Colonic mucosa (tissue), 4 donors: ENCODE measurements at regions not wholly inside any gene's neighbourhood (a gene's known extent, or its start where the extent isn't known, plus 50 kb on each side); places are given as distances from the start of the nearest gene placed in this dataset.
A peak's percentile ranks its signal among the peaks of the same experiment; 100 is the strongest.

Experiments used
- DNase-seq: peaks from one replicate; pipeline ENCODE4 v3.0.0-alpha.2; 2020
- H3K27ac ChIP-seq: fragments of 200-600 bp; one replicate; pipeline ENCODE4 v1.8.0; 2021
- H3K27me3 ChIP-seq: fragments of 200-600 bp; one replicate; pipeline ENCODE4 v1.8.0; 2021
- H3K36me3 ChIP-seq: fragments of 200-600 bp; one replicate; pipeline ENCODE4 v1.8.0; 2021
- H3K4me1 ChIP-seq: fragments of 200-600 bp; one replicate; pipeline ENCODE4 v1.8.0; 2021; ENCODE audit warnings: mild to moderate bottlenecking
- H3K4me3 ChIP-seq: fragments of 200-600 bp; one replicate; pipeline ENCODE4 v1.8.0; 2021
- H3K9ac ChIP-seq, 2 donors: one replicate each; pipeline ENCODE4 v1.7.0; 2013; ENCODE audit warnings: control low read depth in 2 of 2, low read depth in 2 of 2, low read length in 2 of 2
- H3K9me3 ChIP-seq: fragments of 200-600 bp; one replicate; pipeline ENCODE4 v1.8.0; 2021
- intact Hi-C: fragments of 100-400 bp; cut with DNase I; formaldehyde crosslinking; loops from one replicate; pipeline ENCODE4 v1.14.1; 2022
- TF ChIP-seq, protein P1 (sequence below): fragments of 200-600 bp; IDR thresholded peaks from one replicate; pipeline ENCODE4 v1.8.0; 2022; ENCODE audit warnings: antibody characterized with exemption, mild to moderate bottlenecking
- donor health status: healthy.
- donor health status: DM: no; HTN: no; CAD: no.
- donor health status: DM: no; HTN: no; CAD: no.

DNA sequence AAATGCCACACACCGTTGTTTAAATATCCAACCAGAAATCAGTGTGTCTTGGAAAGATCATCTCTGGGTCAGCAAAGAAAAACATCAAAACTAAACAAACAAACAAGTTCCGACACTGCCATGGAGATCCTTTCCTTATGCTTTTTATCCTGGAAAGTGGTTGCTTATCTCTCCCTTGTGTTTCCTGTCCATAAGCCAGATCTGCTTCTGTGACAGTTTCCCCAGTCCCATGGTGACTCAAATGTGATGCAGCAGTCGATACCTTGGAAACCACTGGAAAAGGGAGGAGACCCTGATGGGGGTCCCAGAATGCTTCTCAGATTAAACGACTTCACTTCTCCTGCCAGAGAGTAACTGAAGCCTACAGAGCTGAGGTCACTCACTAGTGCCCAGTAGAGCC is 94.7 kb downstream of the DMRTA2 start:
- peaks cover 4% of the 10 kb centered on the region for H3K27me3 ChIP-seq

DNA sequence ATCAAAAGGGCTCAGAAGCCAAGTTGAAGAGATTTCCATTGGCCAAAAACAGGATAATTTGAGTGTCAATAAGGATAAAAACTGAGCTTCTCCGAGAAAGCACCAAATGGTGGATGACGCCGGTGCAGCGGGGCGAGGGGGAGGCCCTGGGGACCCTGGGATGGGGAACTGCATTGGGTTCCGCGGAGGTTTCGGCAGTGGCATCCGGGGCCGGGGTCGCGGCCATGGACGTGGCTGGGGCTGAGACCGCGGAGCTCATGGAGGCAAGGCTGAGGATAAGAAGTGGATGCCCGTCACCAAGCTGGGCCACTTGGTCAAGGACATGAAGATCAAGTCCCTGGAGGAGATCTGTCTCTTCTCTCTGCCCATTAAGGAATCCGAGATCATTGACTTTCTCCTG is 97.2 kb downstream of the DMRTA2 start:
- no peak overlapping the region for H3K9ac ChIP-seq
- no peak overlapping the region for H3K4me3 ChIP-seq
- TF ChIP-seq, protein P1, sequence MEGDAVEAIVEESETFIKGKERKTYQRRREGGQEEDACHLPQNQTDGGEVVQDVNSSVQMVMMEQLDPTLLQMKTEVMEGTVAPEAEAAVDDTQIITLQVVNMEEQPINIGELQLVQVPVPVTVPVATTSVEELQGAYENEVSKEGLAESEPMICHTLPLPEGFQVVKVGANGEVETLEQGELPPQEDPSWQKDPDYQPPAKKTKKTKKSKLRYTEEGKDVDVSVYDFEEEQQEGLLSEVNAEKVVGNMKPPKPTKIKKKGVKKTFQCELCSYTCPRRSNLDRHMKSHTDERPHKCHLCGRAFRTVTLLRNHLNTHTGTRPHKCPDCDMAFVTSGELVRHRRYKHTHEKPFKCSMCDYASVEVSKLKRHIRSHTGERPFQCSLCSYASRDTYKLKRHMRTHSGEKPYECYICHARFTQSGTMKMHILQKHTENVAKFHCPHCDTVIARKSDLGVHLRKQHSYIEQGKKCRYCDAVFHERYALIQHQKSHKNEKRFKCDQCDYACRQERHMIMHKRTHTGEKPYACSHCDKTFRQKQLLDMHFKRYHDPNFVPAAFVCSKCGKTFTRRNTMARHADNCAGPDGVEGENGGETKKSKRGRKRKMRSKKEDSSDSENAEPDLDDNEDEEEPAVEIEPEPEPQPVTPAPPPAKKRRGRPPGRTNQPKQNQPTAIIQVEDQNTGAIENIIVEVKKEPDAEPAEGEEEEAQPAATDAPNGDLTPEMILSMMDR, result no peak
- H3K4me1 ChIP-seq, result peaks cover 4% of the 10 kb centered on the region
- no peaks in the 10 kb centered on the region for H3K27me3 ChIP-seq
- no peak for DNase-seq
- no peaks in the 10 kb centered on the region for H3K9me3 ChIP-seq
- H3K27ac ChIP-seq, result no peak overlapping the region
- intact Hi-C loops, result no loop called here
- H3K36me3 ChIP-seq, result no peaks in the 10 kb centered on the region

More for the DNA sequence above, 94.7 kb downstream of the DMRTA2 start:
- intact Hi-C loops, result no loop called here
- TF ChIP-seq, protein P1, result no peak
- no peaks in the 10 kb centered on the region for H3K9me3 ChIP-seq
- peaks cover 5% of the 10 kb centered on the region for H3K4me1 ChIP-seq
- H3K4me3 ChIP-seq, result no peak overlapping the region
- H3K27ac ChIP-seq, result no peak overlapping the region
- no peak overlapping the region for H3K9ac ChIP-seq
- no peak for DNase-seq
- H3K36me3 ChIP-seq, result no peaks in the 10 kb centered on the region

DNA sequence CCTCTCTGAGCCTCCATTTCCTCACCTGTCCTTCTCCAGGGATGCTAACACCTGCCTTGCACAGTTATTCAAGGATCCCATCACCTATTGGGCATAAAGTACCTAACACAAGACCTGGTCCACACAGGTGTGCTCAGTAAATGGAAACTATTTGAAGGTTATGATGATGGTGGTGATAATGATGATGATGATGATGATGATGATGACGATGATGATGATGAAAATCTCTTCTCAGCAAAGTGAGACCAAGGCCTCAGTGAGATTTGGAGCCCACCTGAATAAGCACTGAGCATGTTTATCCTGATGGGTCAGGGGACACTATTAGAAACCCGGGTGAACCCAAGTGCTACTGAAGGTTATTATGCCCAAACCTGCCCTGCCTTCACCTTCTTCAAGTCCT is 100.7 kb downstream of the DMRTA2 start:
- Histone ChIP-seq H3K4me1 (peaks cover 4% of the 10 kb centered on the region), H3K9me3 (no peaks in the 10 kb centered on the region), H3K36me3 (no peaks in the 10 kb centered on the region), H3K27me3 (no peaks in the 10 kb centered on the region), H3K27ac (no peak overlapping the region), H3K4me3 (no peak overlapping the region), H3K9ac (no peak overlapping the region)
- no peak for DNase-seq
- intact Hi-C loops, result no loop called here
- TF ChIP-seq, protein P1, result no peak

DNA sequence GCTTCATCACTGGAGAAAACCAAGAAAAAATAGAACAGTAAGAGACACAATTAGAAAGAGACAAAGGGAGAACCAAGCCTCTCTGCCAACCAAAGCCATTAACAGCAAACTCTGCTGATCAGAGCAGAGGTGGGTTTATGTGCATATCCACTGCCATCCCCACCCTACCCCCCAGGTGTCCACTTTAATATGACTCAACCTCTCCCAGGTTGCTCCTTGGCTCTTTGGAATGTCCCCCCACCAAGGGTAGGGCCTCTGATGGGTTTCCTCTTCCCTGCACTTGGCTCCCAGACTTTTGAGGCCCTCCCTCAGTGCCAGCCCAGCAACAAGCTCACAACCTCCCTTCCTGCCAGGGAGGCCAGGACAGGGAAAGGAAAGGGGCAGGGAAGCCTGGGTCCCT is 104.8 kb downstream of the DMRTA2 start:
- Histone ChIP-seq H3K4me3 (no peak overlapping the region), H3K4me1 (peaks cover 4% of the 10 kb centered on the region), H3K27ac (no peak overlapping the region), H3K27me3 (no peaks in the 10 kb centered on the region), H3K9me3 (no peaks in the 10 kb centered on the region), H3K36me3 (no peaks in the 10 kb centered on the region), H3K9ac (no peak overlapping the region)
- TF ChIP-seq, protein P1, result no peak
- intact Hi-C loops, result no loop called here
- no peak for DNase-seq

DNA sequence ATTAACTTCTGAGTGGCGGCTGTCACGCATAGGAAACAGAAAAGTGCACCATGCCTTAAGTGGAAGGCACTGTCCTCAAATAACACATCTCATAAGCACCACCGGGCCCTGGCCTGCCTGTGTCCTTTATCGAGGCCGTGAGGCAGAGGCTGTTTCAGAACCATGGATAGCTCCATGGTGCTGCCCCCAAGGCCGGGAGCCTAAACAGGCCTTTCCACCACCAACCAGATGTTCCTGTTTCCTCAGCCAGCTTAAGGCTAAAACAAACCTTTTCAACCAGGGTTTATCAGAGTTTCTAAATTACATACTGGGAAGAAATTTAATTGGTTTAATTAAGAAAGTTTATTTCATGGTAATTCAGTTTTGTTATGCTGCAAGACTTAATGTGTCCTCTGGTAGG is 114.4 kb downstream of the DMRTA2 start:
- peak; percentile 21 for DNase-seq
- no peaks in the 10 kb centered on the region for H3K27me3 ChIP-seq
- TF ChIP-seq, protein P1, result no peak
- H3K4me1 ChIP-seq, result no peaks in the 10 kb centered on the region
- intact Hi-C loops, result no loop called here
- H3K9me3 ChIP-seq, result no peaks in the 10 kb centered on the region
- no peaks in the 10 kb centered on the region for H3K36me3 ChIP-seq
- H3K27ac ChIP-seq, result no peak overlapping the region
- H3K9ac ChIP-seq, result no peak overlapping the region
- no peak overlapping the region for H3K4me3 ChIP-seq

DNA sequence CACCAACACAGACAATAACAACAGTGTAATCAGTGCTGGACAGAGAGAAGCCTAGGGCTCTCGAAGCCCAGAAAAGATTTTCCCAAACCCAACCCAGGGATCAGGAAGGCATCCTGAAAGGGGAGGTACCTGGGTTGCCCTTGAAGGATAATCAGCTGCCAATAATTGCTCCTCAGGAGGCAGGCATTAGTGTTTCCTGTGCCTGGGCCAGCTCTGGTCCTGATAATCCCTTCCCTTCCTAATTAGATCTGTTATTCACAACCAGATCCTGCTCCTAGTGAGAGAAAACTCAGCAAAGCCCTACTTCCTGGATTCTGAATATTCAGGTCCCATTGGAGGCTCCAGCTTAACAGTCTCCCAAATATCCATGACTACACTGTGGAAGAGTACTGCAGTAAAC is 117.4 kb downstream of the DMRTA2 start:
- no peaks in the 10 kb centered on the region for H3K27me3 ChIP-seq
- intact Hi-C loops, result no loop called here
- H3K9me3 ChIP-seq, result no peaks in the 10 kb centered on the region
- H3K36me3 ChIP-seq, result no peaks in the 10 kb centered on the region
- H3K4me3 ChIP-seq, result no peak overlapping the region
- no peaks in the 10 kb centered on the region for H3K4me1 ChIP-seq
- no peak for DNase-seq
- TF ChIP-seq, protein P1, result no peak
- no peak overlapping the region for H3K9ac ChIP-seq
- no peak overlapping the region for H3K27ac ChIP-seq
